B cell (primary cell): ENCODE measurements at regions not wholly inside any gene's neighbourhood (a gene's known extent, or its start where the extent isn't known, plus 50 kb on each side); places are given as distances from the start of the nearest gene placed in this dataset.

ENCODE experiments used
- ATAC-seq: fragments of 200-7000 bp; cut with Tn5 transposase; one replicate; pipeline ENCODE4 v1.10.0; 2021; ENCODE audit warnings: low read depth, mild to moderate bottlenecking, moderate number of reproducible peaks, moderate library complexity
- CTCF ChIA-PET: fragments of 350-600 bp; sonication (Branson Sonifier 250); formaldehyde crosslinking; loops from one replicate; lab custom pipeline; 2021; ENCODE audit warnings: antibody characterized with exemption, inconsistent platforms; lab: Charles Lee
- POLR2A ChIA-PET: fragments of 350-600 bp; sonication (Branson Sonifier 250); formaldehyde crosslinking; loops from one replicate; lab custom pipeline; 2021; ENCODE audit warnings: antibody characterized with exemption; lab: Charles Lee
- DNase-seq: peaks from one replicate; pipeline ENCODE4 v3.0.0; 2013
- H2AFZ ChIP-seq: 2 replicates; pipeline ENCODE4 v1.6.1; 2012; ENCODE audit warnings: mild to moderate bottlenecking, low read depth, low read length; ENCODE audit not compliant: insufficient read depth, poor library complexity, severe bottlenecking
- H3K27ac ChIP-seq, 2 donors: 1 replicate in 1 of 2; 2 replicates in 1 of 2; pipeline ENCODE4 v1.5.1; 2012 to 2013; ENCODE audit warnings: low read length in 2 of 2, mild to moderate bottlenecking in 2 of 2, moderate library complexity in 1 of 2
- H3K27me3 ChIP-seq, 4 experiments: fragments of 200-600 bp in 1 of 4; sonication (generic) in 1 of 4; replicated peaks in 1 of 4; 1 replicate in 2 of 4; 2 replicates in 2 of 4; pipeline versions ENCODE4 v1.6.1 to v1.7.0; 2013 to 2016; ENCODE audit warnings: low read length in 3 of 4, mild to moderate bottlenecking in 2 of 4, mixed read lengths in 1 of 4, moderate library complexity in 1 of 4; ENCODE audit not compliant: insufficient read depth in 4 of 4, control insufficient read depth in 3 of 4; ENCODE audit errors: control extremely low read depth in 1 of 4
- H3K36me3 ChIP-seq, 2 experiments: replicated peaks in 1 of 2; 1 replicate in 1 of 2; 2 replicates in 1 of 2; pipeline versions ENCODE4 v1.6.1 to v1.7.1; 2013; ENCODE audit warnings: low read length in 1 of 2; ENCODE audit not compliant: insufficient read depth in 2 of 2, control insufficient read depth in 1 of 2; ENCODE audit errors: control extremely low read depth in 1 of 2, extremely low read depth in 1 of 2
- H3K4me1 ChIP-seq, 2 donors: fragments of 200-600 bp in 1 of 2; sonication (generic) in 1 of 2; 1 replicate in 1 of 2; 2 replicates in 1 of 2; pipeline versions ENCODE4 v1.5.1 to v1.6.1; 2013 to 2017; ENCODE audit warnings: low read length in 2 of 2; ENCODE audit not compliant: control insufficient read depth in 2 of 2, insufficient read depth in 2 of 2
- H3K4me2 ChIP-seq: replicated peaks from 2 replicates; pipeline ENCODE3; 2012; ENCODE audit warnings: mild to moderate bottlenecking, low read depth, low read length; ENCODE audit not compliant: poor library complexity, severe bottlenecking
- H3K4me3 ChIP-seq, 5 experiments: fragments of 200-600 bp in 1 of 5; sonication (generic) in 1 of 5; 1 replicate in 3 of 5; 2 replicates in 2 of 5; pipeline versions ENCODE4 v1.5.1 to v1.7.0; 2011 to 2016; ENCODE audit warnings: low read length in 4 of 5, mild to moderate bottlenecking in 4 of 5, low read depth in 2 of 5, control low read depth in 1 of 5, moderate library complexity in 1 of 5; ENCODE audit not compliant: insufficient read depth in 1 of 5; ENCODE audit errors: control extremely low read depth in 1 of 5, extremely low read depth in 1 of 5
- H3K79me2 ChIP-seq: fragments of 200-600 bp; sonication (generic); one replicate; pipeline ENCODE4 v1.6.0; 2016; ENCODE audit warnings: low read length; ENCODE audit not compliant: control insufficient read depth, insufficient read depth
- H3K9ac ChIP-seq: fragments of 200-600 bp; sonication (generic); 2 replicates; pipeline ENCODE4 v1.6.1; 2017; ENCODE audit warnings: mild to moderate bottlenecking, low read length, moderate library complexity
- H3K9me3 ChIP-seq, 3 donors: one replicate each; pipeline versions ENCODE4 v1.6.1 to v1.7.1; 2013; ENCODE audit warnings: low read length in 2 of 3; ENCODE audit not compliant: control insufficient read depth in 2 of 3, insufficient read depth in 1 of 3; ENCODE audit errors: control extremely low read depth in 1 of 3
- H4K20me1 ChIP-seq: 2 replicates; pipeline ENCODE4 v1.6.0; 2012; ENCODE audit warnings: mild to moderate bottlenecking, low read length; ENCODE audit not compliant: insufficient read depth, control insufficient read depth, poor library complexity, severe bottlenecking
- H3K27ac Mint-ChIP-seq: one replicate; pipeline ENCODE4 v1.8.0; 2021; ENCODE audit warnings: mixed read lengths
- H3K27me3 Mint-ChIP-seq: one replicate; pipeline ENCODE4 v1.8.0; 2021; ENCODE audit warnings: mixed read lengths
- H3K4me1 Mint-ChIP-seq: one replicate; pipeline ENCODE4 v1.8.0; 2021; ENCODE audit warnings: mixed read lengths
- H3K4me3 Mint-ChIP-seq: one replicate; pipeline ENCODE4 v1.8.0; 2021; ENCODE audit warnings: mixed read lengths
- H3K9me3 Mint-ChIP-seq: one replicate; pipeline ENCODE4 v1.8.0; 2022; ENCODE audit warnings: mixed read lengths; ENCODE audit not compliant: insufficient read depth
- EZH2 ChIP-seq: IDR thresholded peaks from 2 replicates; pipeline ENCODE4 v1.6.1; 2012; ENCODE audit warnings: borderline replicate concordance, low read depth, mild to moderate bottlenecking, moderate library complexity, low read length; ENCODE audit not compliant: insufficient read depth, poor library complexity, severe bottlenecking
- WGBS: methylation state at CpG from one replicate; pipeline ENCODE4 v1.1.5; 2013; ENCODE audit warnings: missing lambda C conversion rate; ENCODE audit not compliant: insufficient coverage; 5-methylcytosine and 5-hydroxymethylcytosine counted together
- intact Hi-C: fragments of 100-400 bp; cut with micrococcal nuclease; formaldehyde crosslinking; loops from one replicate; pipeline ENCODE4 v1.10.0; 2022
- TF ChIP-seq, protein P1 (sequence below): fragments of 200-600 bp; IDR thresholded peaks from one replicate; pipeline ENCODE4 v1.8.0; 2022; ENCODE audit warnings: antibody characterized with exemption, mild to moderate bottlenecking

DNA sequence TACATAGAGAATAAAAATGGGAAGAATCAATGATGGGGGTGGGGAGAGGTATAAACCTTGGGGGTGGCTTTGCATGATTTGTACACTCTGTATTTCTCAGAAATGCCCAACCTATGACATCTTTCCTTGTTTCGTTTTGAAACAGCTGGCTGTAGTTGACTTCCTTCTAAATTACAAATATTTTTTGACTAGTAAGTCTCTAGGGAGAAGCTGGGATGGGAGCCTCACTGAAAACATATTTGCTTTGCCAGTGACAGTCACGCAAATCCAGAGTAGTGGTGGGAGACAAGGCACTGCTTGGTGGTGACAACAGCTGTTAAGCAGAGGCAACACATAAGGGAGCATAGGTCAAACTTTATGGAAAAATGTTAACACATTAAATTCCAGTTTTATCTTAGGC is 440.5 kb downstream of the SEMA3D start:
- Mint-ChIP-seq H3K4me3 (no peak overlapping the region), H3K27ac (no peak overlapping the region), H3K4me1 (no peaks in the 10 kb centered on the region), H3K27me3 (no peaks in the 10 kb centered on the region), H3K9me3 (no peaks in the 10 kb centered on the region)
- Histone ChIP-seq H4K20me1 (no peaks in the 10 kb centered on the region), H3K79me2 (no peaks in the 10 kb centered on the region), H3K9ac (no peak overlapping the region), H3K27ac (no peak overlapping the region), H3K4me3 (no peak overlapping the region), H3K9me3 (no peaks in the 10 kb centered on the region), H3K36me3 (no peaks in the 10 kb centered on the region), H3K4me2 (no peak overlapping the region), H3K4me1 (no peaks in the 10 kb centered on the region), H2AFZ (no peak overlapping the region), H3K27me3 (no peaks in the 10 kb centered on the region)
- no peak for ATAC-seq
- CTCF ChIA-PET, result no interaction called here
- TF ChIP-seq, protein P1, sequence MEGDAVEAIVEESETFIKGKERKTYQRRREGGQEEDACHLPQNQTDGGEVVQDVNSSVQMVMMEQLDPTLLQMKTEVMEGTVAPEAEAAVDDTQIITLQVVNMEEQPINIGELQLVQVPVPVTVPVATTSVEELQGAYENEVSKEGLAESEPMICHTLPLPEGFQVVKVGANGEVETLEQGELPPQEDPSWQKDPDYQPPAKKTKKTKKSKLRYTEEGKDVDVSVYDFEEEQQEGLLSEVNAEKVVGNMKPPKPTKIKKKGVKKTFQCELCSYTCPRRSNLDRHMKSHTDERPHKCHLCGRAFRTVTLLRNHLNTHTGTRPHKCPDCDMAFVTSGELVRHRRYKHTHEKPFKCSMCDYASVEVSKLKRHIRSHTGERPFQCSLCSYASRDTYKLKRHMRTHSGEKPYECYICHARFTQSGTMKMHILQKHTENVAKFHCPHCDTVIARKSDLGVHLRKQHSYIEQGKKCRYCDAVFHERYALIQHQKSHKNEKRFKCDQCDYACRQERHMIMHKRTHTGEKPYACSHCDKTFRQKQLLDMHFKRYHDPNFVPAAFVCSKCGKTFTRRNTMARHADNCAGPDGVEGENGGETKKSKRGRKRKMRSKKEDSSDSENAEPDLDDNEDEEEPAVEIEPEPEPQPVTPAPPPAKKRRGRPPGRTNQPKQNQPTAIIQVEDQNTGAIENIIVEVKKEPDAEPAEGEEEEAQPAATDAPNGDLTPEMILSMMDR, result no peak
- no peak for TF ChIP-seq EZH2
- POLR2A ChIA-PET, result no interaction called here
- DNase-seq, result no peak
- intact Hi-C loops, result no loop called here
- WGBS, result 33% methylated on average over 1 of the region's 2 CpGs

DNA sequence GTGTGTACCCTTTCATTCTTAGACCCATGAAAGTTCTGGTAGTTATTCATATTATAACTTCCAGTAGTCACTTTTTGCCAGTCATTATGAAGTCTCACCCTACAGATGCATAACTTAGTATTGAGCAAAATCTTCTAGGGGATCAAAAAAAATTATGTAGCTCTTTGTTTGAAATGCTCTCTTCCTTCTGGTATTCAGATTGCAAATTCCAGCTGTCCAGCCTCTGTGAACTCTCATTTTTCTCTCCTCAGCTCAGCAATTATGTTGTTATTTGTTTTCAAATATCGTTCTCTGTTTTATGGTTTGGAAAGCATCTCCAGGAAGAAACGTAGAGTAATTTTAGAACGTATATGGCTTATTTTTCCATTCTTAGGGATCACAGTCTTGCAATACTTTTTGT is 442.5 kb downstream of the SEMA3D start:
- Mint-ChIP-seq H3K9me3 (no peaks in the 10 kb centered on the region), H3K27ac (no peak overlapping the region), H3K27me3 (no peaks in the 10 kb centered on the region), H3K4me3 (no peak overlapping the region), H3K4me1 (no peaks in the 10 kb centered on the region)
- DNase-seq (no peak), ATAC-seq (no peak)
- Histone ChIP-seq H3K9me3 (no peaks in the 10 kb centered on the region), H3K4me3 (no peak overlapping the region), H4K20me1 (no peaks in the 10 kb centered on the region), H3K36me3 (no peaks in the 10 kb centered on the region), H3K27me3 (no peaks in the 10 kb centered on the region), H3K27ac (no peak overlapping the region), H2AFZ (no peak overlapping the region), H3K79me2 (no peaks in the 10 kb centered on the region), H3K4me2 (no peak overlapping the region), H3K9ac (no peak overlapping the region), H3K4me1 (no peaks in the 10 kb centered on the region)
- TF ChIP-seq EZH2, result no peak
- TF ChIP-seq, protein P1, result no peak
- CTCF ChIA-PET, result no interaction called here
- intact Hi-C loops, result no loop called here
- WGBS, result no CpG with 5 or more reads among the region's 3 CpGs
- POLR2A ChIA-PET, result no interaction called here
